Ishikawa (cell line): ENCODE measurements at regions not wholly inside any gene's neighbourhood (a gene's known extent, or its start where the extent isn't known, plus 50 kb on each side); places are given as distances from the start of the nearest gene placed in this dataset.

Source experiments
- CEBPB ChIP-seq: IDR thresholded peaks from 2 replicates; pipeline ENCODE4 v1.6.1; 2012
- CREB1 ChIP-seq: IDR thresholded peaks from 2 replicates; pipeline ENCODE4 v1.6.1; 2012; ENCODE audit warnings: low read depth
- EP300 ChIP-seq: IDR thresholded peaks from 2 replicates; pipeline ENCODE4 v1.6.1; 2012; ENCODE audit warnings: borderline replicate concordance
- TCF12 ChIP-seq: IDR thresholded peaks from 2 replicates; pipeline ENCODE4 v1.6.1; 2012; ENCODE audit warnings: low read depth
- TF ChIP-seq, protein P1 (sequence below): IDR thresholded peaks from 2 replicates; pipeline ENCODE4 v1.6.1; 2012

GRCh38 chr12:43147878-43148277 lies 404.1 kb downstream of the ADAMTS20 start:
- TF ChIP-seq CREB1, result no peak
- TF ChIP-seq, protein P1, sequence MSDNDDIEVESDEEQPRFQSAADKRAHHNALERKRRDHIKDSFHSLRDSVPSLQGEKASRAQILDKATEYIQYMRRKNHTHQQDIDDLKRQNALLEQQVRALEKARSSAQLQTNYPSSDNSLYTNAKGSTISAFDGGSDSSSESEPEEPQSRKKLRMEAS, result no peak
- no peak for TF ChIP-seq EP300
- TF ChIP-seq TCF12, result no peak
- TF ChIP-seq CEBPB, result no peak
